Endodermal cell (in vitro differentiated cells): ENCODE measurements at regions not wholly inside any gene's neighbourhood (a gene's known extent, or its start where the extent isn't known, plus 50 kb on each side); places are given as distances from the start of the nearest gene placed in this dataset.

Experiments used
- DNase-seq: peaks from one replicate; pipeline ENCODE4 v3.0.0-alpha.2; 2017
- H3K27ac ChIP-seq: 2 replicates; pipeline ENCODE4 v1.5.1; 2013; ENCODE audit warnings: mild to moderate bottlenecking, low read depth, low read length, moderate library complexity
- H3K27me3 ChIP-seq: 2 replicates; pipeline ENCODE4 v1.6.1; 2013; ENCODE audit warnings: mild to moderate bottlenecking, low read length, moderate library complexity; ENCODE audit not compliant: insufficient read depth, control insufficient read depth, poor library complexity, severe bottlenecking
- H3K36me3 ChIP-seq: 2 replicates; pipeline ENCODE4 v1.7.0; 2013; ENCODE audit warnings: mild to moderate bottlenecking, low read length, moderate library complexity; ENCODE audit not compliant: control insufficient read depth, insufficient read depth
- H3K4me1 ChIP-seq: one replicate; pipeline ENCODE4 v1.7.0; 2013; ENCODE audit warnings: low read length; ENCODE audit not compliant: control insufficient read depth, insufficient read depth
- H3K4me3 ChIP-seq: 2 replicates; pipeline ENCODE4 v1.5.1; 2013; ENCODE audit warnings: mild to moderate bottlenecking, low read length, moderate library complexity
- H3K9ac ChIP-seq: 2 replicates; pipeline ENCODE4 v1.6.1; 2013; ENCODE audit warnings: mild to moderate bottlenecking, low read length, moderate library complexity; ENCODE audit not compliant: poor library complexity, severe bottlenecking; ENCODE audit errors: extremely low read depth
- H3K9me3 ChIP-seq: 2 replicates; pipeline ENCODE4 v1.6.1; 2013; ENCODE audit warnings: mild to moderate bottlenecking, low read length, moderate library complexity; ENCODE audit not compliant: control insufficient read depth
- H3K27ac Mint-ChIP-seq: 2 replicates; pipeline ENCODE4 v1.8.0; 2020; ENCODE audit warnings: mixed read lengths
- H3K27me3 Mint-ChIP-seq: 2 replicates; pipeline ENCODE4 v1.8.0; 2021; ENCODE audit warnings: mild to moderate bottlenecking, mixed read lengths; ENCODE audit not compliant: insufficient read depth
- H3K36me3 Mint-ChIP-seq: 2 replicates; pipeline ENCODE4 v1.8.0; 2020; ENCODE audit warnings: low read depth, mixed read lengths
- H3K4me1 Mint-ChIP-seq: 2 replicates; pipeline ENCODE4 v1.8.0; 2020; ENCODE audit warnings: mixed read lengths
- H3K4me3 Mint-ChIP-seq: 2 replicates; pipeline ENCODE4 v1.8.0; 2020; ENCODE audit warnings: mild to moderate bottlenecking, moderate library complexity, mixed read lengths
- H3K9me3 Mint-ChIP-seq: 2 replicates; pipeline ENCODE4 v1.8.0; 2020; ENCODE audit warnings: mild to moderate bottlenecking, mixed read lengths
- CTCF ChIP-seq: fragments of 200-600 bp; sonication (generic); conservative IDR thresholded peaks from 2 replicates; pipeline ENCODE4 v1.5.0; 2021; ENCODE audit warnings: antibody characterized with exemption, mild to moderate bottlenecking
- WGBS, 2 experiments: methylation state at CpG; one replicate each; pipeline versions ENCODE4 v1.1.5 to v1.1.7; 2013; ENCODE audit warnings: missing lambda C conversion rate in 2 of 2, mixed read lengths in 1 of 2; ENCODE audit not compliant: insufficient coverage in 1 of 2, insufficient read length in 1 of 2; 5-methylcytosine and 5-hydroxymethylcytosine counted together

- no peaks in the 10 kb centered on the region for H3K27me3 Mint-ChIP-seq
- TF ChIP-seq CTCF, result no peak
- H3K27ac ChIP-seq, result no peak overlapping the region
- no peaks in the 10 kb centered on the region for H3K36me3 ChIP-seq
- H3K27me3 ChIP-seq, result no peaks in the 10 kb centered on the region
- no peak for DNase-seq
- H3K36me3 Mint-ChIP-seq, result no peaks in the 10 kb centered on the region
- H3K9me3 ChIP-seq, result no peaks in the 10 kb centered on the region
- WGBS, 2 experiments, result 91 to 92% methylated on average over 1 to 2 of the region's 2 CpGs
- H3K4me1 ChIP-seq, result no peaks in the 10 kb centered on the region
- H3K27ac Mint-ChIP-seq, result no peak overlapping the region
- no peak overlapping the region for H3K4me3 Mint-ChIP-seq
- H3K4me3 ChIP-seq, result no peak overlapping the region
- H3K4me1 Mint-ChIP-seq, result peaks cover 12% of the 10 kb centered on the region
- H3K9ac ChIP-seq, result no peak overlapping the region
- H3K9me3 Mint-ChIP-seq, result no peaks in the 10 kb centered on the region
These were observed 911.1 kb downstream of the TTLL7 start for GRCh38 chr1:83087851-83088250.

- Mint-ChIP-seq H3K27me3 (no peaks in the 10 kb centered on the region), H3K36me3 (no peaks in the 10 kb centered on the region), H3K4me3 (no peak overlapping the region), H3K9me3 (no peaks in the 10 kb centered on the region), H3K27ac (no peak overlapping the region), H3K4me1 (peaks cover 12% of the 10 kb centered on the region)
- Histone ChIP-seq H3K9ac (no peak overlapping the region), H3K27ac (no peak overlapping the region), H3K36me3 (no peaks in the 10 kb centered on the region), H3K4me1 (no peaks in the 10 kb centered on the region), H3K4me3 (no peak overlapping the region), H3K27me3 (no peaks in the 10 kb centered on the region), H3K9me3 (no peaks in the 10 kb centered on the region)
- DNase-seq, result no peak
- TF ChIP-seq CTCF, result no peak
- 92 to 100% methylated on average over 1 to 6 of the region's 6 CpGs for WGBS, 2 experiments
These were observed 911.9 kb downstream of the TTLL7 start for GRCh38 chr1:83086986-83087512.

- H3K9me3 ChIP-seq, result no peaks in the 10 kb centered on the region
- peak overlapping the region; percentile 5 for H3K27ac Mint-ChIP-seq
- no peak overlapping the region for H3K9ac ChIP-seq
- H3K36me3 ChIP-seq, result no peaks in the 10 kb centered on the region
- no peak for DNase-seq
- H3K27ac ChIP-seq, result no peak overlapping the region
- H3K27me3 Mint-ChIP-seq, result no peaks in the 10 kb centered on the region
- no peaks in the 10 kb centered on the region for H3K4me1 ChIP-seq
- TF ChIP-seq CTCF, result no peak
- no peak overlapping the region for H3K4me3 ChIP-seq
- H3K4me1 Mint-ChIP-seq, result peaks cover 12% of the 10 kb centered on the region
- H3K27me3 ChIP-seq, result no peaks in the 10 kb centered on the region
- no peaks in the 10 kb centered on the region for H3K9me3 Mint-ChIP-seq
- WGBS, 2 experiments, result 67 to 72% methylated on average over 1 to 2 of the region's 2 CpGs
- no peaks in the 10 kb centered on the region for H3K36me3 Mint-ChIP-seq
- H3K4me3 Mint-ChIP-seq, result no peak overlapping the region
These were observed 912.6 kb downstream of the TTLL7 start for GRCh38 chr1:83086346-83086745.
